Middle frontal gyrus (tissue), 1 donor: ENCODE measurements at regions not wholly inside any gene's neighbourhood (a gene's known extent, or its start where the extent isn't known, plus 50 kb on each side); places are given as distances from the start of the nearest gene placed in this dataset.

Experiments used
- DNase-seq: peaks from one replicate; pipeline ENCODE4 v3.0.0-alpha.2; 2015; ENCODE audit warnings: low spot score; ENCODE audit errors: extremely low spot score

- DNase-seq: no peak
Observed at GRCh38 chr12:73330584-73331351, 1058.6 kb downstream of the TRHDE start.

GRCh38 chr12:73341559-73342247 lies 1069.5 kb downstream of the TRHDE start:
- no peak for DNase-seq

- DNase-seq: no peak
Observed at GRCh38 chr12:73342733-73343132, 1070.6 kb downstream of the TRHDE start.

DNA sequence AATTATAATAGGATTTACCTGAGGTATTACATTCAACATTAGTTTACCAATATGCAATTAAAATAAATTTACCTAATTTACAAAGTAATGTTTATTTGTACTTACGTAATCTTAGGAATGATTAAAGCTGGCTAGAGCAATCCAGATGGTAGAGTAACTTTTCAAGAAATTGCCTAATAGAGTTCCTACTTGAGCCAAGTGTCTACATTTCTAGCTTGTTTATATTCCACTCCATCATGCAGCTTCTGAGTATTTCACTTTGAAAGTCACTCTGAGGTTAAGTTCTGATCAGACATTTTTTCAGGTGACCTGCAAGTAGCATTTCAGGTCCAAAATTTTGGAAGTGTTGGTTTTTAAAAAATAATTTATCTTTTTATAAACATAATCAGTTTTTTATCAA lies 1080.7 kb downstream of the TRHDE start:
- DNase-seq: no peak

DNA sequence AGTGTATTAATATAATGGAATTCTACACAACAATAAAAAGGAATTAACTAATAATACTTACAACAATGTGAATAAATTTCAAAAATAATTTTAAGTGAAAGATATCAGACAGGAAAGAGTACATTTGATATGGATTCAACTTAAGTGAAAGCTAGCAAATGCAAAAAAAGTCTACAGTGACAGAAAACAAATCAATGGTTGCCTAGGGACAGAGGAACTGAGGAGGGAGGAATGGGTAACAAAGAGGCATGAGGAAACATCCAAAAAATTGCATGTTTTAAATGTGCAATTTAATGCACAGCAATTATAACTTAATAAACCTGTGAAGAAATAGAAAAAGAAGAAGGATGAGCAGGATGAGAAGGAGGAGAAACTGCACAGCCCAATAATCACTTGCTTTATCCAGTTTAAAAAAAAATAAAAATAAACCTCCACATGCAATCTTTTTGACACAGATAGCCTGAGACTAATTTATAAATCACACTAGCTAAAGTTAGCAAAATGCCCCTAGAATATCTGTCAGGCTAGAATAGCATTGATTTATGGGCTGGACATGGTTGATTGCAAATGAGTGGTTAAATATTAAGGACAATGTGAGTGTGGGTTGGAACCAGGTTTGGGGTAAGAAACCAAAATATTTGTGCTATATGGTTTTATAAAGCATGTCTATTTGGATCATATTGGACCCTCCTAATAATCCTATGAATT lies 1089.1 kb downstream of the TRHDE start:
- no peak for DNase-seq

DNA sequence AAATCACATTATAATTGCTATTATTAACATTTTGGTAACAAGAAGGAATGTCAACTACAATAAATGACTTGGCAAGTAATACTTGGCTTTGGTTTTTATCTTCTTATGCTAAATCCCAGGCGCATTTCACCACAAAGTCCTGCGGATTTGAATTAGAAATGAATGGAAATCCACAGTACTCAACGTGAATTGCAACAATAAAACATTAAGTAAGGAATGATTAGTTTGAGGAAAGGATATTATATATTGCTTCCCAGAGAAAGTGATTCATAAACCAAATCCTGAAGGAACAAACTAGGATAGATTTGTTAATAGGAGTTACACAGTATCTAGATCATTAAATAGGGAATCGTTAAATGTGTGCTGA lies 1089.7 kb downstream of the TRHDE start:
- DNase-seq: no peak

DNA sequence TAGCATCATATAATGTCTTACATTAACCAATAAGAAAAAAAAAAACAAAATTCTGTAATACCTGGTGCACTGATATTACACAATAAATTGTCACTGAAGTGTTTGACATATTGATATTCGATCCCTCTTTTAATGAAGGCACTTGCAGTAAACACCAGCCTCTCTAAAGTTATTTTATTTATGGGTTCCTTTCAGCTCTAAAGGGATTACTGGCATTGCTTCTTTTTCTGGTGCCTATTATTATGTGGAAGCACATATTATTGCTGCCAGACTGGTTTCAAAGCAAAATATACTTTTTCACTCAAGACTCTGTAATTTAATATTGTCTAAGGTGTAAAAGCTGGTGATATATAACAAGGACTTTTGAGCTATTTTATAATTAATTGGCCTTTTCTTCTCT lies 1090.5 kb downstream of the TRHDE start:
- no peak for DNase-seq

GRCh38 chr12:73372856-73373255 lies 1100.7 kb downstream of the TRHDE start:
- no peak for DNase-seq

DNA sequence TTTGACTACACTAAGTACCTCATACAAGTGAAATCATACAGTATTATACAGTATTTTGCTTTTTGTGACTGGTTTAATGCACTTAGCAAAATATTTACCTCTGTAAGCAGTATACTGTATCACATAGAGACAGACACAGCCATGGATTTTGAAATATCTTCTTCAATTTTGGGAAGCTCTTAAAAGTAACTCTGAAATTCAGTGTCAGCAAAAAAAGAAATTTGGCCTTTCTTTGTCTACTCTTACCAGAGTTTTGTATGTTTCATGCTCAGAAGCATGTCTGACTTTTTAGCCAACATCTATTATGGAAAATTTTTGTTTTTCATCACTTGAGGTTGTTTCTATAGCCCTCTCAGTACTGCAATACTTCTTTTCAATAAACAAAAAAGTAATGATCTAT lies 1102.2 kb downstream of the TRHDE start:
- no peak for DNase-seq

DNA sequence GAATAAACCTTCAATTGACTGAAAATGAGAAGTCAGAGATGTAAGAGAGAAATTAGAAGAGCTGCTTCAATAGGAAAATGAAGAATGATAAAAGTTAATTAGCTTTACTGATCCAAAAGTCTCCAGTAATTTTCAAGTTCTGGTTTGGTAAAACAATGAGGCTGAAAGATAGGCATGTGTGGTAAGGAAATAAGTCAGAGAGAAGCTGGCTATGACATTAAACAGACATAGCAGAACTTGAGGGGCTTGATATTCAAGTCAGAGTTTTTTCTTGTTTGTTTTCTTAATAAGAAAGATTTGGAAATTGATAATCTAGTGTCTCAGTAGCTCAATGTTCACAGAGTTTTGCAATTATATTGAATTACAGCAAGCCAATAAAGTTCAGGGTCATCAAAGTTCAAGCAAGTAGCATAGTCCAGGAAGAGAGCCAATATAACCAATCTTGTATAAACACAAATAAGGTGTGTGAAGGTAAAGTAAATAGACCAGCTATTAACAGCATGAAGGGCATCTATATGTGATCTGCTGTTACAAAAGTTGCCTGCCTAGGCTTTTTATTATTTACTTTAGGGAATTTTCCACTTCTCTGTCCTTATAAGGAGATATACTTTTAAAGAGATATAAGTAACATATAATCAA lies 1111.5 kb downstream of the TRHDE start:
- DNase-seq: no peak

DNA sequence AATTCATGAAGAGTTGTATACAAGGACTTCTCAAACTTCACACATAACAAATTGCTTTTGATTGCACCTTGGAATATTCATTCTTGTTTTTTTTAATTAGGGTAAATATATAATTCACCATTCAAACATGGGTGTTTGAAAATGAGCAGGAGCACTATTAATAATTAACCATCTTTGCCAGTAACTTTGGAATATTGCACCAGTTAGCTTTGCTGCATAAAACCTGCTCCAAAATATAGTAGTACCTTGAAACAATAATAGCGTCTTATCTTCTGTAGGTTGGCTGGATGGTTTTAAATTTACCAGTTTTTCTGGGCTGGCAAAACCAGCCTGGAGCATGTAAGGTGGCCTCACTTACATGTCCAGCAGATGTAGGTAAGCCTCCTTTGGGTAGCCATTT lies 1112.4 kb downstream of the TRHDE start:
- no peak for DNase-seq

DNA sequence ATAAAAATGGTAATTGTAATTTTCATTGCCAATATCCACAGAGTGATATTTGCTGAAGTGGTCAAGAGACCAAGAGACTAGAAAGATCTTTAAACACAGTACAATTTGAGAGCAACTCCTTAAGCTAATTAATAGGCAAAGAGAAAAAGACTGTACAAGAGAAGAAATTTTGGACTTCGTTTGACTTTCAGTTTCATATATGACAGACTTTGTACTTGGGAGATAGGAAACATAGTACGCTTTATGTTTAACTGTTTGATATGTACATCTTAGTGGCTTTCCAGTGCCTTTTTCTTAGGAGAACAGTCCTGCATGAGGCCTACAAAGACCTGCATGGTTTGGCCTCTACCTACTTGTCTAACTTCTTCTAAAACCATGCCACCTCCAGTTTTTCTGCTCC lies 1118.1 kb downstream of the TRHDE start:
- no peak for DNase-seq

- no peak for DNase-seq
Observed at GRCh38 chr12:73413051-73413450, 1124.6 kb upstream of the ATXN7L3B start.

GRCh38 chr12:73413974-73414373 lies 1123.7 kb upstream of the ATXN7L3B start:
- DNase-seq: no peak

- DNase-seq: no peak
Observed at GRCh38 chr12:73414926-73415325, 1122.7 kb upstream of the ATXN7L3B start.

GRCh38 chr12:73418541-73418940 lies 1119.1 kb upstream of the ATXN7L3B start:
- no peak for DNase-seq

DNA sequence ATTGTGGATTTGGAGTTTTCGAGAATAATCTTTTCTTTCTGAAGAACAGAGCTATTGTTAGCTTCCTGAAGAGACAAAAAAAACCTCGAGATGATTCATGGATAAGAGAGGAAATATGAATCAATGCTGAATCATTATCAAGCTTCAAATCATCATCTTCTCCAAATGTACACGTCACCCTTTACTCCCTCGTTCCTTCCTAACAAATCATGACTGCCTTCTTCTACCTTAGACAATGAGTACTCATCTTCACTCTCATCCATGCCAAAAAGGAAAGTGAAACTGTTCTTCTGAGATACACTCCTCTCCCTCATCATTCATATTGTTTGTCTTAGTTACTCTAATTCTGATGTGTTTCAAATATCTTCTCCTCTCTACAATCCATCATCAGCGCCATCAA lies 1115.8 kb upstream of the ATXN7L3B start:
- DNase-seq: no peak

GRCh38 chr12:73424484-73424883 lies 1113.2 kb upstream of the ATXN7L3B start:
- no peak for DNase-seq

- DNase-seq: no peak
Observed at GRCh38 chr12:73445658-73446324, 1091.8 kb upstream of the ATXN7L3B start.

DNA sequence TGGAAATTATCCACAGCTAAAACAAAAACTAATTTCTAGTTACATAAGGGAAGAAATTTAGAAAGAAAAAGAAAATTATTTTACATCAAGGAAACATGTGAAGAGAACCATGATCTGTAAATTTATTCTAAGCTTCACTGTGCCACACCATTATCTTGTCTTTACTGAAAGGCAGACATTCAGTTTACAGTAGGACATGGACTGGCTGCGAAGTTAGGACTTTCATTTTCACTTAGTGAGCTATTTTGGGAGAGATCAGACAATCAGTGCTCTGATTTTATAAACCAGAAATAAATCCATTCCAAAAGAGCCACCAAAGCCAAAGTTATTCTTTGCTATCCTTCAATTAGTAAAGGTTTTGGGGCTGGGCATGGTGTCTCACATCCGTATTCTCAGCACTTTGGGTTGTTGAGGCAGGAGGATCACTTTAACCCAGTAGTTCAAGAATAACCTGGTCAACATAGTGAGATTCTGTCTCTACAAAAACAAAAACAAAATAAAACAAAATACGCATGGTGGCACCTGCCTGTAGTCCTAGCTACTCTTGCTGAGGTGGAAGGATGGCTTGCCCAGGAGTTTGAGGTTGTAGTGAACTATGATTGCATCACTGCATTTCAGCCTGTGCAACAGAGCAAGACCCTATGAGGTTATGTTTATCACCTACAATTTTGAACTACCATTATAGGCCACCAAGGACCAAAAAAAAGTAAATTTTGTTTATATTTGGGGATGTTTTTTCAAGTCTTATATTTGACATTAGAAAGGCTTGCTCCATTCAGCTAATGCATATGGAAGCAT lies 1084.8 kb upstream of the ATXN7L3B start:
- DNase-seq: no peak

DNA sequence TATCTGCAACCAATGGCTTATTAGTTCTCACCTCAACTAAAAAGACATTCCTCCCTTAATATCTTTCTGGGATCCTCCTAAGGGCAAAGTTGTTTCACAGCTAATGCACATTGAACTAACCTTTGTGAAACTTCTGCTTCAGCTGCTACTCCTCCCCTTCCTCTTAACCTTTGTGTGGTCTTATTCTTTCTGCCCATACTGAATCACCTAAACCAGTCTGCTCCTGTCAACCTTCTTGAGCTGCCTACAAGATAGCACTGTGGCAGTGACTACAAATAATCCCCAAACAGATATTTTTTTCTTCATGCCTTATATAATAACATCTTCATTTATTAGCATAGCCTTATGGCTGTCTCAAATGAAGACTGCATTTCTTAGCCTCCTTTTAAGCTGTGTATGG lies 1077.4 kb upstream of the ATXN7L3B start:
- DNase-seq: no peak
